ENCODE measurements at regions not wholly inside any gene's neighbourhood (a gene's known extent, or its start where the extent isn't known, plus 50 kb on each side); places are given as distances from the start of the nearest gene placed in this dataset.

GRCh38 chr15:57767481-57767880 is 61.0 kb downstream of the POLR2M start:
- Mint-ChIP-seq H3K27ac (no peak overlapping the region), H3K4me3 (no peak overlapping the region), H3K9me3 (no peaks in the 10 kb centered on the region), H3K4me1 (peaks cover 17 to 20% of the 10 kb centered on the region in 2 donors), H3K36me3 (peaks cover 0 to 5% (median 0%) of the 10 kb centered on the region in 3 donors), H3K27me3 (ENCODE audit: low read depth in 3 of 3) (peaks cover 0 to 6% (median 0%) of the 10 kb centered on the region in 3 donors)
- no peak for DNase-seq

- peaks cover 17 to 20% of the 10 kb centered on the region in 2 donors for H3K4me1 Mint-ChIP-seq
- peaks cover 0 to 5% (median 0%) of the 10 kb centered on the region in 3 donors for H3K36me3 Mint-ChIP-seq
- peaks cover 0 to 3% (median 2%) of the 10 kb centered on the region in 3 donors for H3K27me3 Mint-ChIP-seq (ENCODE audit: low read depth in 3 of 3)
- no peak for DNase-seq
- no peaks in the 10 kb centered on the region for H3K9me3 Mint-ChIP-seq
- H3K27ac Mint-ChIP-seq, result no peak overlapping the region
- H3K4me3 Mint-ChIP-seq, result no peak overlapping the region
Observed at GRCh38 chr15:57769266-57769665, 62.8 kb downstream of the POLR2M start.

GRCh38 chr15:57770495-57770894 is 64.0 kb downstream of the POLR2M start:
- Mint-ChIP-seq H3K27me3 (ENCODE audit: low read depth in 3 of 3) (peaks cover 0 to 3% (median 2%) of the 10 kb centered on the region in 3 donors), H3K36me3 (peaks cover 0 to 5% (median 0%) of the 10 kb centered on the region in 3 donors), H3K4me1 (peaks cover 17 to 20% of the 10 kb centered on the region in 2 donors), H3K4me3 (no peak overlapping the region), H3K27ac (no peak overlapping the region), H3K9me3 (no peaks in the 10 kb centered on the region)
- no peak for DNase-seq

- H3K27me3 Mint-ChIP-seq (ENCODE audit: low read depth in 3 of 3), result peaks cover 0 to 3% (median 2%) of the 10 kb centered on the region in 3 donors
- H3K4me3 Mint-ChIP-seq, result no peak overlapping the region
- H3K9me3 Mint-ChIP-seq, result no peaks in the 10 kb centered on the region
- peaks cover 13 to 15% of the 10 kb centered on the region in 2 donors for H3K4me1 Mint-ChIP-seq
- no peaks in the 10 kb centered on the region for H3K36me3 Mint-ChIP-seq
- no peak for DNase-seq
- H3K27ac Mint-ChIP-seq, result no peak overlapping the region
Observed at GRCh38 chr15:57772223-57772957, 65.9 kb downstream of the POLR2M start.

- Mint-ChIP-seq H3K27ac (no peak overlapping the region), H3K36me3 (no peaks in the 10 kb centered on the region), H3K4me1 (peaks cover 7 to 9% of the 10 kb centered on the region in 2 donors), H3K4me3 (no peak overlapping the region), H3K27me3 (ENCODE audit: low read depth in 3 of 3) (peaks cover 0 to 3% (median 3%) of the 10 kb centered on the region in 3 donors), H3K9me3 (no peaks in the 10 kb centered on the region)
- DNase-seq, result no peak
Observed at GRCh38 chr15:57773051-57773450, 66.5 kb downstream of the POLR2M start.

- H3K27me3 Mint-ChIP-seq (ENCODE audit: low read depth in 3 of 3), result peaks cover 0 to 3% (median 1%) of the 10 kb centered on the region in 3 donors
- H3K27ac Mint-ChIP-seq, result no peak overlapping the region
- H3K9me3 Mint-ChIP-seq, result no peaks in the 10 kb centered on the region
- no peak overlapping the region for H3K4me3 Mint-ChIP-seq
- DNase-seq, result no peak
- no peaks in the 10 kb centered on the region for H3K4me1 Mint-ChIP-seq
- H3K36me3 Mint-ChIP-seq, result no peaks in the 10 kb centered on the region
Observed at GRCh38 chr15:57777003-57777402, 70.5 kb downstream of the POLR2M start.

GRCh38 chr15:57780471-57780870 is 74.0 kb downstream of the POLR2M start:
- Mint-ChIP-seq H3K36me3 (no peaks in the 10 kb centered on the region), H3K27ac (no peak overlapping the region), H3K4me1 (no peaks in the 10 kb centered on the region), H3K9me3 (no peaks in the 10 kb centered on the region), H3K27me3 (ENCODE audit: low read depth in 3 of 3) (peaks cover 0 to 8% (median 5%) of the 10 kb centered on the region in 3 donors), H3K4me3 (no peak overlapping the region)
- DNase-seq, result no peak

- no peaks in the 10 kb centered on the region for H3K36me3 Mint-ChIP-seq
- H3K27ac Mint-ChIP-seq, result no peak overlapping the region
- no peak for DNase-seq
- H3K4me3 Mint-ChIP-seq, result no peak overlapping the region
- no peaks in the 10 kb centered on the region for H3K4me1 Mint-ChIP-seq
- H3K27me3 Mint-ChIP-seq (ENCODE audit: low read depth in 3 of 3), result peaks cover 0 to 8% (median 7%) of the 10 kb centered on the region in 3 donors
- no peaks in the 10 kb centered on the region for H3K9me3 Mint-ChIP-seq
Observed at GRCh38 chr15:57782731-57783130, 76.2 kb downstream of the POLR2M start.

- H3K9me3 Mint-ChIP-seq, result no peaks in the 10 kb centered on the region
- H3K27ac Mint-ChIP-seq, result no peak overlapping the region
- H3K4me3 Mint-ChIP-seq, result no peak overlapping the region
- H3K27me3 Mint-ChIP-seq (ENCODE audit: low read depth in 3 of 3), result peaks cover 0 to 10% (median 8%) of the 10 kb centered on the region in 3 donors
- no peaks in the 10 kb centered on the region for H3K4me1 Mint-ChIP-seq
- no peak for DNase-seq
- no peaks in the 10 kb centered on the region for H3K36me3 Mint-ChIP-seq
Observed at GRCh38 chr15:57784081-57784511, 77.6 kb downstream of the POLR2M start.

GRCh38 chr15:57785039-57785438 is 78.5 kb downstream of the POLR2M start:
- Mint-ChIP-seq H3K4me1 (no peaks in the 10 kb centered on the region), H3K9me3 (no peaks in the 10 kb centered on the region), H3K4me3 (no peak overlapping the region), H3K36me3 (no peaks in the 10 kb centered on the region), H3K27ac (no peak overlapping the region), H3K27me3 (ENCODE audit: low read depth in 3 of 3) (peaks cover 0 to 10% (median 9%) of the 10 kb centered on the region in 3 donors)
- no peak for DNase-seq

- H3K27ac Mint-ChIP-seq, result no peak overlapping the region
- H3K4me3 Mint-ChIP-seq, result no peak overlapping the region
- H3K4me1 Mint-ChIP-seq, result no peaks in the 10 kb centered on the region
- DNase-seq, result no peak
- no peaks in the 10 kb centered on the region for H3K36me3 Mint-ChIP-seq
- no peaks in the 10 kb centered on the region for H3K9me3 Mint-ChIP-seq
- H3K27me3 Mint-ChIP-seq (ENCODE audit: low read depth in 3 of 3), result peaks cover 0 to 14% (median 9%) of the 10 kb centered on the region in 3 donors
Observed at GRCh38 chr15:57785959-57786358, 79.4 kb downstream of the POLR2M start.

GRCh38 chr15:57789225-57789624 is 82.7 kb downstream of the POLR2M start:
- DNase-seq, result no peak
- Mint-ChIP-seq H3K4me3 (no peak overlapping the region), H3K4me1 (no peaks in the 10 kb centered on the region), H3K36me3 (no peaks in the 10 kb centered on the region), H3K9me3 (no peaks in the 10 kb centered on the region), H3K27ac (no peak overlapping the region), H3K27me3 (ENCODE audit: low read depth in 3 of 3) (peaks cover 0 to 12% (median 11%) of the 10 kb centered on the region in 3 donors)

- Mint-ChIP-seq H3K36me3 (no peaks in the 10 kb centered on the region), H3K4me1 (no peaks in the 10 kb centered on the region), H3K9me3 (no peaks in the 10 kb centered on the region), H3K27me3 (ENCODE audit: low read depth in 3 of 3) (peaks cover 0 to 10% (median 6%) of the 10 kb centered on the region in 3 donors), H3K27ac (no peak overlapping the region), H3K4me3 (no peak overlapping the region)
- no peak for DNase-seq
Observed at GRCh38 chr15:57792724-57793449, 86.4 kb downstream of the POLR2M start.

GRCh38 chr15:57795261-57795660 is 88.7 kb downstream of the POLR2M start:
- DNase-seq, result no peak
- Mint-ChIP-seq H3K27ac (no peak overlapping the region), H3K9me3 (no peaks in the 10 kb centered on the region), H3K4me1 (no peaks in the 10 kb centered on the region), H3K4me3 (no peak overlapping the region), H3K27me3 (ENCODE audit: low read depth in 3 of 3) (peaks cover 1 to 6% (median 4%) of the 10 kb centered on the region in 3 donors), H3K36me3 (no peaks in the 10 kb centered on the region)

All from immature natural killer cell (primary cell).